ENCODE measurements at regions not wholly inside any gene's neighbourhood (a gene's known extent, or its start where the extent isn't known, plus 50 kb on each side); places are given as distances from the start of the nearest gene placed in this dataset.

DNA sequence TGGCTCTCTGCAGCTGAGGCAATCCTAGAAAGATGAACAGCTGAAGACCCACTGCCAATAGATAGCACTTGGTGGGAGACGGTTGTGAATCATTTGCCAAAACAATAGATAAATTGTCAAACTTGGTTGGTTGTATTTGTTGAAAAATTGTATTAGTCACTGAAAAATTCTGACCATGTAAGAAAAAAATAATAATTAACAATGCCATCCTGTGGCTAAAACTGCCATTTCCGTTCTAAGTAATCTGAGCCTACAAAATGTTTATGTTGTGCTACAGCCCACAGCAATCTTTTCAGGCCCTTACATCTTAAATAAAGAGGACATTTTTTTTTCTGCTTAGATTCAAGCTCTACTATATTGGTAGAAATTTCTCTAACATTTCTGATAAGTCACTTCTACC is 103.2 kb upstream of the ANO3 start:
- Histone ChIP-seq H3K27ac (no peak overlapping the region), H3K36me3 (no peaks in the 10 kb centered on the region), H3K9me3 (no peaks in the 10 kb centered on the region), H3K4me3 (no peak overlapping the region), H3K27me3 (replicated peaks; ENCODE audit: insufficient read depth) (no peaks in the 10 kb centered on the region), H3K4me1 (replicated peaks) (no peaks in the 10 kb centered on the region)
- no peak for TF ChIP-seq POLR2A (IDR thresholded peaks at IDR 0.05)
- no peak for TF ChIP-seq POLR2AphosphoS5 (IDR thresholded peaks at IDR 0.05)
- TF ChIP-seq CTCF (IDR thresholded peaks at IDR 0.05), result no peak
- WGBS, result 77% methylated on average over 2 of the region's 2 CpGs
- intact Hi-C loops (cut with DNase I), result loop anchor here (5.0 kb wide), 1 partner anchor 246 kb away; no protein-coding TSS in a partner anchor
- no peak for DNase-seq (ENCODE audit: low spot score)

DNA sequence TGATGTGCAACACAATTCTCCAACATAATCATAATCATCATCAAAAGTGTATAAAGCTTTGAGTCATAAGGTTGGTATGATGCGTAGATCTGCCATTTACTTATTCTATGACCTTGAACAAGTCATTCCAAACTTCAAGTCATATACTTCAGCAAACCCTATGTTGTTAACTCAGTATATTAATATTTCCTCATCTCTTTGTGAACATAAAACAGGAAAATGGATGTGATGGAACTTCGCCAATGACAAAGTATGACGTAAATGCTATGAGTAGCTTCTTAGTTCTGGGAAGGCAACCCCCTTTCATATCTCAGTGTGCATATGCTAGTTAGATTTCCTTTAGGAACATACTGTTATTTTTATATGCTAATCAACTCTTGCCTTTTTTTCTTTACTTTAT is 102.7 kb upstream of the ANO3 start:
- intact Hi-C loops (cut with DNase I), result loop anchor here (5.0 kb wide), 1 partner anchor 247 kb away; no protein-coding TSS in a partner anchor
- no peaks in the 10 kb centered on the region for H3K36me3 ChIP-seq
- no peak for DNase-seq (ENCODE audit: low spot score)
- H3K9me3 ChIP-seq, result no peaks in the 10 kb centered on the region
- H3K27ac ChIP-seq, result no peak overlapping the region
- TF ChIP-seq CTCF (IDR thresholded peaks at IDR 0.05), result no peak
- TF ChIP-seq POLR2AphosphoS5 (IDR thresholded peaks at IDR 0.05), result no peak
- no peak for TF ChIP-seq POLR2A (IDR thresholded peaks at IDR 0.05)
- WGBS, result 78% methylated on average over 3 of the region's 3 CpGs
- H3K27me3 ChIP-seq (replicated peaks; ENCODE audit: insufficient read depth), result no peaks in the 10 kb centered on the region
- H3K4me1 ChIP-seq (replicated peaks), result no peaks in the 10 kb centered on the region
- H3K4me3 ChIP-seq, result no peak overlapping the region

DNA sequence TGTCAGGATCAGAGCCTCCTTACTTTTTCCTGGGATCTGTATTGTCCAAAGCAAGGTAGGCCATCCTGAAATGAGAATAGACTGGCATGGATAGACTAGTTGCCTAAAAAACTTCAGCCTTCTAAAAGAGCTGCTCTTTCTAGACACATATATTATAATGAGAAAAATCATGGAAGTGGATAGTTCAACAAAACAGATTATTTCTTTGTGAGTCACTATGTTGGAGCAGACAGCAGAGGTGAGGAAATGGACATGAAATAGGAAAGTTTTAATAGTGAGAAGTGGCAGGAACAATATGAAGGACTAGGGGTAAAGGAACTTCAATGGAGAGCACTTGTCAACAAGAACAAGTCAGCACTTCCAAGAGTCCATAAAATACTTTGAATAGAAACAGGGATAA is 101.9 kb upstream of the ANO3 start:
- no peak for DNase-seq (ENCODE audit: low spot score)
- H3K36me3 ChIP-seq, result no peaks in the 10 kb centered on the region
- intact Hi-C loops (cut with DNase I), result loop anchor here (5.0 kb wide), 1 partner anchor 248 kb away; no protein-coding TSS in a partner anchor
- H3K4me1 ChIP-seq (replicated peaks), result no peaks in the 10 kb centered on the region
- H3K27ac ChIP-seq, result no peak overlapping the region
- H3K9me3 ChIP-seq, result no peaks in the 10 kb centered on the region
- TF ChIP-seq CTCF (IDR thresholded peaks at IDR 0.05), result no peak
- no peak for TF ChIP-seq POLR2AphosphoS5 (IDR thresholded peaks at IDR 0.05)
- no peak for TF ChIP-seq POLR2A (IDR thresholded peaks at IDR 0.05)
- no peaks in the 10 kb centered on the region for H3K27me3 ChIP-seq (replicated peaks; ENCODE audit: insufficient read depth)
- H3K4me3 ChIP-seq, result no peak overlapping the region

DNA sequence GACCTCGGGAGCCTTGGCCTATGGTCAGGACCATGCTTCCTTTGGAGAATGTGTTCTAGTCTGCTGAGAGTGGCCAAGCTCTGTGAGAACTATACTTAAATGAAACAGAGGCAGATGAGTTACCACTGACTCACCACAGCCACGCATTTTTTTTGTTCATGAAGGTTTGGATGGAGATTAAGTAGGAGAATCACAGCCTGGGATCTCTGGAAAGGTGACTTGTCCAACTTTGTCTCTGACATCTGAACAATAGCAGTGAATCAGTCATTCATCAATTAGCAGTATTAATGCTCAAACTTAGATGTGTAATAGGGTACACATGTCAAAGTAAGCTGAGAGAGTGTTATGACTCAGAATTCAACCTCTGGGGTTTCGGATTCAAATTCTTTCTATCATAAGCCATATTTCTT is 100.7 kb upstream of the ANO3 start:
- H3K27ac ChIP-seq, result no peak overlapping the region
- WGBS, result 56% methylated on average over 3 of the region's 3 CpGs
- no peaks in the 10 kb centered on the region for H3K9me3 ChIP-seq
- no peak for TF ChIP-seq POLR2A (IDR thresholded peaks at IDR 0.05)
- no peak for TF ChIP-seq CTCF (IDR thresholded peaks at IDR 0.05)
- TF ChIP-seq POLR2AphosphoS5 (IDR thresholded peaks at IDR 0.05), result no peak
- no peaks in the 10 kb centered on the region for H3K27me3 ChIP-seq (replicated peaks; ENCODE audit: insufficient read depth)
- no peak for DNase-seq (ENCODE audit: low spot score)
- intact Hi-C loops (cut with DNase I), result no loop called here
- H3K4me1 ChIP-seq (replicated peaks), result no peaks in the 10 kb centered on the region
- H3K36me3 ChIP-seq, result no peaks in the 10 kb centered on the region
- no peak overlapping the region for H3K4me3 ChIP-seq

GRCh38 chr11:26234451-26234850 is 97.5 kb upstream of the ANO3 start:
- Histone ChIP-seq H3K4me1 (replicated peaks) (no peaks in the 10 kb centered on the region), H3K36me3 (no peaks in the 10 kb centered on the region), H3K27ac (no peak overlapping the region), H3K9me3 (no peaks in the 10 kb centered on the region), H3K4me3 (no peak overlapping the region), H3K27me3 (replicated peaks; ENCODE audit: insufficient read depth) (no peaks in the 10 kb centered on the region)
- intact Hi-C loops (cut with DNase I), result no loop called here
- WGBS, result 95% methylated on average over 1 of the region's 1 CpG
- no peak for DNase-seq (ENCODE audit: low spot score)
- TF ChIP-seq CTCF (IDR thresholded peaks at IDR 0.05), result no peak
- no peak for TF ChIP-seq POLR2AphosphoS5 (IDR thresholded peaks at IDR 0.05)
- no peak for TF ChIP-seq POLR2A (IDR thresholded peaks at IDR 0.05)
